AG09319 (cell line): ENCODE measurements at regions not wholly inside any gene's neighbourhood (a gene's known extent, or its start where the extent isn't known, plus 50 kb on each side); places are given as distances from the start of the nearest gene placed in this dataset.

ENCODE experiments used
- DNase-seq: peaks from one replicate; pipeline ENCODE4 v3.0.0-alpha.2; 2010; ENCODE audit warnings: low read depth; ENCODE audit errors: extremely low read depth
- TF ChIP-seq, protein P1 (sequence below): IDR thresholded peaks from 2 replicates; pipeline ENCODE4 v1.5.1; 2011; ENCODE audit warnings: low read depth, mild to moderate bottlenecking, inconsistent platforms, low read length, moderate library complexity

DNA sequence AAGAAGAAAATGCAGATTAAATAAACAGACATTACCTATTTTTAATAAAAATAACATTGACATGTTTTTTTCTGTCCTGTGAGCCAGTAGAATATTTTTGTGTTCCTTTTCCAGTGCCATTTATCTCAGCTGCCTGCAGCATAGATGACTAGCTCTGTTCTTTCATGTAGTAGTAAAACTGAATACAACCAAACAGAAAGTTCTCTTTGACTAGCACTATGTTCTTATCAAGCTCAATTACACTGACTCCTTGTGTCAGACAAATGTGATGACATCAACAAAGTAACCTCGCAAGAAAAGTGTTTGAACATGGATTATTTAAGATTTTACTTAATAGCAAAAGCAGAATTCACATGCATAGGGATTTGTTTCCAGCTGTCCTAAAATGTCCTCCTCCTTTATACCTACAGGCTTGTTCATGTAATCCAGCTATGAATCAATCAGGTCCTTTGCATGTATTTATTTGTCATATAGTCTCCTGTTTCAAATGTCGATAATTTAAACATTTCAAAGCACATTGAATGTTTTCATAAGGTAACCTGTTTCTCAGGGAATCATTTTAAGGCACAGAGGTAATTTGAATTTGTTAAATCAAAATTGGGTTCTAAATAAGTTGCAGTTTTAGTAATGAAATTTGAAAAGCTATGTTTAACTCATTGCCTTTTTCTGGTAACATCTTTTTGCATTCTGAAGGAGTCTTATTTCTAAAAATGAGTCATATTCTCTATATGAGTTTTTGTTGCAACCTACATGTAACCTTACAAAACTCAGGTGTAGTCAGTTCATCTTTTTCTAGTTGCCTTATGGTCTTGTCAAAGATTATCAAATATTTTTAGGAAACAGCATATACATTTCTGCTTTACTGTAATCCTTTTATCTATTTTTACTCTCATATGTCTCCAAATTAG lies 215.3 kb upstream of the GULP1 start:
- TF ChIP-seq, protein P1, sequence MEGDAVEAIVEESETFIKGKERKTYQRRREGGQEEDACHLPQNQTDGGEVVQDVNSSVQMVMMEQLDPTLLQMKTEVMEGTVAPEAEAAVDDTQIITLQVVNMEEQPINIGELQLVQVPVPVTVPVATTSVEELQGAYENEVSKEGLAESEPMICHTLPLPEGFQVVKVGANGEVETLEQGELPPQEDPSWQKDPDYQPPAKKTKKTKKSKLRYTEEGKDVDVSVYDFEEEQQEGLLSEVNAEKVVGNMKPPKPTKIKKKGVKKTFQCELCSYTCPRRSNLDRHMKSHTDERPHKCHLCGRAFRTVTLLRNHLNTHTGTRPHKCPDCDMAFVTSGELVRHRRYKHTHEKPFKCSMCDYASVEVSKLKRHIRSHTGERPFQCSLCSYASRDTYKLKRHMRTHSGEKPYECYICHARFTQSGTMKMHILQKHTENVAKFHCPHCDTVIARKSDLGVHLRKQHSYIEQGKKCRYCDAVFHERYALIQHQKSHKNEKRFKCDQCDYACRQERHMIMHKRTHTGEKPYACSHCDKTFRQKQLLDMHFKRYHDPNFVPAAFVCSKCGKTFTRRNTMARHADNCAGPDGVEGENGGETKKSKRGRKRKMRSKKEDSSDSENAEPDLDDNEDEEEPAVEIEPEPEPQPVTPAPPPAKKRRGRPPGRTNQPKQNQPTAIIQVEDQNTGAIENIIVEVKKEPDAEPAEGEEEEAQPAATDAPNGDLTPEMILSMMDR, result no peak
- DNase-seq, result no peak

DNA sequence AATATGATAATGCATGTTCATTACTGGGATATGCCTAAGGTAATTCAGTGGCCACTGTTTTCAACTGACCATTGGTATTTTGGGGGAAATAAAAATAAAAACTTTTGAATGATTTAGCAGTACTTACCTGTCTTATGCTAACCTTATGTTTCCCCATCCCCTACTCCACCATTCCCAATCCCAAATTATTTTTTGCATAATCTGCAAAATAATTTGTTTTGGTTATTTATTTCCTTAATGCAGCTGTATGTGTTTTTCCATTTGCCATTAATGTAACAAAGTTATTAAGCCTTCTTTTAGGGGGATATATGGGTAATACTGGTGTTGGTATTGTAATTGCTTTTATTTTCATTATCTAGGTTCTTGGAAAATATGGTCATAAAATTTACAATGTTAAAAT lies 213.9 kb upstream of the GULP1 start:
- no peak for DNase-seq
- TF ChIP-seq, protein P1, result no peak

DNA sequence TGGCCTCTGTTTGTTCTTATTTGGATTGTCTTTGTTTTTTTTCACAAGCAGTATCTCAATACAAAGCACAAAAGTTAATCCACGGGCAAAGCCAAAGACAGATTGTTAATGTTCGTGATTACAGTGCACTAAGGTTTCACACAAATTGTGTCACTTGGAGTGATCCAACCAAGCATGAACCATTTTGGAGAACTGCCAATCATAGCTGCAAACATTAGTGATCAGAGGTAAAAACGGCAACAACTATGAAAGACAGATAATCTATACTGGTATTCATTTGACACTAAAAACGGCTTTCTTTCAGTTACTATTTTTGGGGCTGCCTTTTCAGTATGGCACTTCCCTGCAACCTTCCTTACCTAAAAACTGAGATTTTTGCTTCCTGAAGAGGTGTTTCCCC lies 213.1 kb upstream of the GULP1 start:
- TF ChIP-seq, protein P1, result no peak
- DNase-seq, result no peak

DNA sequence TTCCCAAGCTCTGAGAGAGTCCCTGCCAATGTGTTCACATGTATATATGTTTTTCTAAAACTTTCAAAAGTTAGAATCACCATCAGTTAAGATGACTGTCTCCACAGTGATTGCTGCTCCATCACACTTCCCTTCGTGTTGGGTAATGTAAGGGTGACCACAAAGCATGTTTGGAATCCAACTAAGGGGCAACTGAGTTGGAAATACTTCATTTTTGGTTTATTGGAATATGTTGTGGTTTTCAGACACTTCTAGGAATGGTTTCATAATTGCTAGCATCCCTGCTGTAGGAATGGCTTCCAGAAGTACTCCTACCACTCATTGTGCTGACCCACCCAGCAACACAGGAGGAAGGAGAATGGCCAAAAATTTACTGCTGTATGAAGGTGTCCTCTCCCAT lies 212.5 kb upstream of the GULP1 start:
- TF ChIP-seq, protein P1, result no peak
- DNase-seq, result peak; percentile 55

DNA sequence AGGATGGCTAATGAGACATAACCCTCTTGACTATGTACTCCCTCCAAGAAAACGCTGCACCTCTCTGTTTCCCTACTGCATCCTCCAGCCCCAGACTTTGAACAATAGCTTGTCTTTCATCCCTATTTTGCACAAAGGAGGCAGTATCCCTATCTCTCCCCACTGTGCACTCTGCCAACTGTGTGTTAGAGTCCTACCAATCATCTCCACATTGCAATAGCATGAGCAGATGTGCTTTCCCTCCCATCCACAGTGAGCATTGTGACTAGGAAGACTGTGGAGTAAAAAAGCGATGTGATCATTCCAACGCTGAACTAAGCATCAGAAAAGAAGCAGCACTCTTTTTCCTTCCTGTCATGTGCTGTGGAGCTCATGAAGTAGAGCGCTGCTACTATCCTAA lies 206.3 kb upstream of the GULP1 start:
- TF ChIP-seq, protein P1, result no peak
- no peak for DNase-seq

DNA sequence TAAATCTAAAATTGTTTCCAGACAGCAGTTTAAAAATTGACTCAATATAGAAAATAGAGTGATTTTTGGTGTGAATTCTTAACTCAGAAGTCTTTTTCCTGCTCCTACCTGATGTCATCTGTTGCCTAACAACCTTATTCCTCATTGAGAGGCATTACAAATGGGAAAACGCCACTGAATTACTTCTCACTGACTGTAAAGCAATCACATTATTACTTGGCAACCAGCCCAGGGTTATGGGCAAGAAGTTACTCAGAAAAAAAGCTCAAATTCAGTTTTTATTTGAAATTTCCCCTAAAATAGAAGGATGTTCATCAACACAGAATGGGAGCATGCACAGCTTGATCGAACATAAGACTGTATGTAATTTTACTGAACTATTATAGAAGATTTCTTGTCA lies 201.8 kb upstream of the GULP1 start:
- no peak for DNase-seq
- TF ChIP-seq, protein P1, result no peak

DNA sequence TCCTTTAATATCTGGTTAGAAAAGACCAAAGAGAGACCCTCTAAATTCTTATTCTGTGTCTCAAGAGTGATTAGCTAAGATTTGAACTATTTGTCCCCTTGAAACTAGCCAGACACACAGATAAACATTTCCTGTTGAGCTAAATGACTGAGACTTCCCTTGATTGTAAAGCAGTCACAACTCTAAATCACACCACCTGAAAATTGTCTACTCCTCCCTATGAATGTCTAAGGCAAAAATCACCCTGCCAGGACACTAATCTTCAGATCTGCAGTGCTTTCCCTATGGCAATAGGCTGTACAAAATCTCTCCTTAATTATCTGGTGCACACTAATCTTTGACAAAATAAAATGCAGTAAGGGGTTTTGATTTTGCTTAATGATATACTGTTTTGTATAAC lies 200.5 kb upstream of the GULP1 start:
- TF ChIP-seq, protein P1, result no peak
- DNase-seq, result no peak
